SKM-1 (cell line): ENCODE measurements at regions not wholly inside any gene's neighbourhood (a gene's known extent, or its start where the extent isn't known, plus 50 kb on each side); places are given as distances from the start of the nearest gene placed in this dataset.

Experiments used
- DNase-seq: peaks from one replicate; lab custom pipeline; 2025; ENCODE audit not compliant: unreplicated experiment; lab: John Stamatoyannopoulos, UW

DNA sequence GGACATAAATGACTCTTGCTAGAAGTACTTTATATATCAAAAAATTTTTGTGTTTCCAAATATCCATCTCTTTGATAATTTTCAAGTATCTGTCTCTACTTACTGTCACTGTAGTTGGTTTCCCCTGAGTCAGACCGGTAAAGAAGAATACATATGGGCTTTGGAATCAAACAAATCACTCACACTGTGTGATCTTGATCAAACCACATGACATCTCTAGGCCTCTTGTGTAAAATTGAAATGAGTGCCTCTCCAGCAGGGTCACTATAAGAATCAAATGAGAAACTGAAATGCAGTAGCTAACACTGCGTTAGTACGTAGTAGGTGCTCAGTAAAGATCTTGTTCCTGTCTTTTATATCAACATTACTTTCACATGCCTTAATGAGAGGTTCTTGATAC is 314.6 kb upstream of the STT3B start:
- no peak for DNase-seq

DNA sequence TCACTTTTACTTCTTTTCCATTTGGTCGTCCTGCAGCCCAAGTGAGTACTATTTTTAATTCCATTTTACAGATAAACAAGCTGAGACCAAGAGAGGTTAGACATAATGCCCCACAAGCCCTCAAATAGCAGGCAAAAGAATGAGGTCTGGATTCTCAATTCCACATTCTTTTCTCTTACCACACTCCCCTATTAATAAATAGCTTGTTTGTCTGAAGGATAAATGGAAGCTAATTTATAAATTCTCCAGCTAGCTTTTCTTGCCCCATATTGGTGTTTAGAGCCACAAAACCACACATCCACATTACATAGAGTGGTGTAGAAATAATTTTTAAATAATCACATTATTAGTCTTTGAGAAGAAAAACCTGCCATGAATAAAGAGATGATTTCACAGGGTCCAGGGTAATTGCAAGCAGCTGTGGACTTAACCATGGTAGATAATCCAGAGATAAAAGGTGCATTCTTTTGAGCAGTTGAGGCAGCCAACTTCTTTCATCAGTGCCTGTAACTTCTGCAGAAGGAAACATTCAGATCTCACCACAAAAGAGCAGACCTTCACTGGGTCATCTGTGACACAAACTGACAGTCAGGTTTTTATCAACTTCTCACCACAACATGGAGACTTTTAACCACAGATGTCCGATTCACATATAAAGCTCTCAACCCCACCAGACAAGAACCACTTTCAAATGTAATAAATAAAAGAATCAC is 313.4 kb upstream of the STT3B start:
- peak; percentile 13 for DNase-seq

DNA sequence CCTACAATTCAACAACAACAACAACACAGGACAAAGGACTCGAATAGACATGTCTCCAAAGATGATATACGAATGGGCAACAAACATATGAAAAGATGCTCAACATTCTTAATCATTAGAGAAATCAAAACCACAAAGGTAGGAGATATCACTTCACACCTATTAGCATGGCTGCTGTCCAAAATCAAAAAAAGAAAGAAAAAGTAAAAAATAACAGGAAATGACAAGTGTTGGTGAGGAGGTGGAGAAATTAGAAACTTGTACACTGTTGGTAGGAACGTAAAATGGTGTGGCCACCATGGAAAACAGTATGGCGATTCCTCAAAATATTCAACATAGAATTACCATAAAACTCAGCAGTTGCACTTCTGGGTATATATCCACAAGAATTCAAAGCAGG is 312.3 kb upstream of the STT3B start:
- no peak for DNase-seq

DNA sequence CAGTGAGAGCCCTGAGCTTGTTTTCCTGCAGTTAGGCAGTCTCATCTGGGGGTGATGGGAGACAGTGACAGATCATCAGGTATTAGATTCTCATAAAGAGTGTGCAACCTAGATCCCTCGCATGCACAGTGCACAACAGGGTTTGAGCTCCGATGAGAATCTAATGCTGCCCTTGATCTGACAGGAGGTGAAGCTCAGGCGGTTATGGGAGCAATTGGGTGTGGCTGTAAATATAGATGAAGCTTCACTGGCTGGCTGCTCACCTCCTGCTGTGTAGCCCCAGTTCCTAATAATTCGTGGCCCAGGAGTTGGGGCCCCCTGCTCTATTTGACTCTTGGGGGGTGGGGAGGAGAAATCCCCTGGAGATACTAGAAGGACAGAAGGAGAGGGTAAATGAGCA is 309.4 kb upstream of the STT3B start:
- no peak for DNase-seq

DNA sequence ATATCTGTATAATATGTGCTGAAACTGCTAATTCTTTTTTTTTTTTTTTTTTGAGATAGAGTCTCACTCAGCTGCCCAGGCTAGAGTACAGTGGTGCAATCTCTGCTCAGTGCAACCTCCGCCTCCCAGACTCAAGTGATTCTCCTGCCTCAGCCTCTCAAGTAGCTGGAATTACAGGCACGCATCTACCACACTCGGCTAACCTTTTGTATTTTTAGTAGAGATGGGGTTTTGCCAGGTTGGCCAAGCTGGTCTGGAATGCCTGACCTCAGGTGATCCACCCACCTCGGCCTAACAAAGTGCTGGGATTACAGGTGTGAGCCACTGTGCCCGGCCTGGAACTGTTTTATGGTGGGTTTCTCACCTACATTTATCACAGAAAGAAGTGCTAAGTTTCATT is 307.8 kb upstream of the STT3B start:
- no peak for DNase-seq

DNA sequence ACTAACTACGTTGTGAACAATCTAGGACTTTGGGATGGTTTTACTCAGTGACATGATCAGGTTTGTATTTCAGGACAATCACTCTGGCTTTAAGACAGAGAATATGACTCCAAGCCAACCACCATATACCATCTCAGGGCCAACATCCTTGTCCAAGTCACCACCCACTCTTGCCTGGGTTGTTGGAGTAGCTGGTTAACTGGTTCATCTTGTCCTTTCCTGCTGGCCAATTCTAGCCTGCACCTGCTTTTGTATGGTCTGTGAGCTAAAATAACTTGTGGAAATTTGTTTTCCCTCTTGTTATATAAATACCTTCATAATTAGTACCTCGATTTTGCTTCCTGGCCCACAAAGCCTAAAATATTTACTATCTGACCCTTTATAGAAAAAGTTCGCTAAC is 306.8 kb upstream of the STT3B start:
- no peak for DNase-seq

DNA sequence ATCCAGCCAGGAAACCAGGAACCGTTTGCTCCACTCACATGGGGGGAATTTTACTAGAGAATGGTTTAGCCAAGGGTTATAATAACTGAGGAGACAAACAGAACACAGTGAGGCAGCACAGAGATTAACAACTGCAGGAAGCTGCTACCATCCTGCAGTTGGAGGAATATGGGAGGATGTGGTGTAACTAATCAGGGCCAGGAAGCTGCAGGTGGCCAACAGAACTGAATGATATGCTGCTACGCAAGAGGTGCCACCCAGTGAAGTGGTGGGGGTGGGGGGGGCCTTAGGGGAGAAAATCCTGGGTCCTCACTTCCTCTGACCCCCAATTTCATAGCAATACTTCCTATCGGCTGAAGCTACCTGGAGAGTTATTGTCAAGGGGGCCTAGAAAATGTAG is 306.4 kb upstream of the STT3B start:
- peak; percentile 12 for DNase-seq

DNA sequence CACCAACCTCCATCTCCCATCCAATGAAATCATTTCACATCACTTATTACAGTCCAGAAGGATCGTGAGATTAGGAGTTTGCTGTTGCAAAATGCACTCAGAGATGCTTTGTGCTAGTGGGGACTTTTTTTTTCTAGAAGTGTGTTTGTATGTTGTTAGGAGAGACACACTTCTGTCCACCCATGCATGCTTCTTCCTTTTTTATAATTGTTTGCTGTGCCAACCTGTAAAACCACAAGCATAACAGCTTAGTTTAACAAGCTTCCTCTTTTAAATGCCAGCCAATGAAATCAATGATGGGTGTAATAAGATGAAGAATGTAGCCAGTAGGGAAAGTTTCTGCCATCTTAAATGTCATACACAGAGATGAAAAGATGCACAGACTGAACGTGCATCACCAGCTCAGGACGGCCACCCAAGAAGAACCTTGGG is 305.6 kb upstream of the STT3B start:
- peak; percentile 74 for DNase-seq

DNA sequence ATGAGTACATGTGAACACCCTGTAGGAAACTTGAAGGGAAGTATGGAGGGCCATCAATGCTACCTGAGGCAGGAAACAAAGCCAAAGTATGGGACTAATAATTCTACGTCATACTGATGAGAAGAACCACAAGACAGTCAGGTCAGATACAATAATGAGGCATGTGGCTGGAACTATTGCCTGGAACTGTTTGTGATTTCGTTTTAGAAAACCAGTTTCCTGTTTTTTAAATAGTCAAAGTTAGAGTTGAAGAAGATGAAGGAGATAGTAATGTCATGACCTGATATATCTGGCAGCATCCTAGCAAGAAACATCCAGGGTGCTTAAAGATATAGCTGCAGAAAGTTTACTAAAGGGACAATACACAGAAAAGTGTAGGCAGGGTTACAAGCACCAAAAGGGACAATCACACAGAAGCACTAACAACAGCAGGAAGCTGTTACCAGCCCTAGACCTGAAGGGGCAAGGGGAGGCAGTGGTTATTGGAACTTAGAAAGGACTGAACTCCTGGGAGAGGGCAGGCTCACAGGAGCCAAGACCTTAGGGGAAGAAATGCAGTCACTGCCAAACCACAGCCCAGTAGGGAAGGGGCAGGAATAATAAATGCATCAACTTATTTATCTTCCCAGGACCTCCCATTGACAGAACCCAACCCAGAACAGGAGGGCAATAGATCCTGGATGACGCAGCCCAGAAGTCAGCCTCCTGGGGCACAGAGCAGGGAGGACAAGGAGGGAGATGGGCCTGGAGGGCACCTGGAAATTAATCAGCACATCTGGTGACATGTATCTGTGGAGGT is 302.1 kb upstream of the STT3B start:
- DNase-seq = no peak

DNA sequence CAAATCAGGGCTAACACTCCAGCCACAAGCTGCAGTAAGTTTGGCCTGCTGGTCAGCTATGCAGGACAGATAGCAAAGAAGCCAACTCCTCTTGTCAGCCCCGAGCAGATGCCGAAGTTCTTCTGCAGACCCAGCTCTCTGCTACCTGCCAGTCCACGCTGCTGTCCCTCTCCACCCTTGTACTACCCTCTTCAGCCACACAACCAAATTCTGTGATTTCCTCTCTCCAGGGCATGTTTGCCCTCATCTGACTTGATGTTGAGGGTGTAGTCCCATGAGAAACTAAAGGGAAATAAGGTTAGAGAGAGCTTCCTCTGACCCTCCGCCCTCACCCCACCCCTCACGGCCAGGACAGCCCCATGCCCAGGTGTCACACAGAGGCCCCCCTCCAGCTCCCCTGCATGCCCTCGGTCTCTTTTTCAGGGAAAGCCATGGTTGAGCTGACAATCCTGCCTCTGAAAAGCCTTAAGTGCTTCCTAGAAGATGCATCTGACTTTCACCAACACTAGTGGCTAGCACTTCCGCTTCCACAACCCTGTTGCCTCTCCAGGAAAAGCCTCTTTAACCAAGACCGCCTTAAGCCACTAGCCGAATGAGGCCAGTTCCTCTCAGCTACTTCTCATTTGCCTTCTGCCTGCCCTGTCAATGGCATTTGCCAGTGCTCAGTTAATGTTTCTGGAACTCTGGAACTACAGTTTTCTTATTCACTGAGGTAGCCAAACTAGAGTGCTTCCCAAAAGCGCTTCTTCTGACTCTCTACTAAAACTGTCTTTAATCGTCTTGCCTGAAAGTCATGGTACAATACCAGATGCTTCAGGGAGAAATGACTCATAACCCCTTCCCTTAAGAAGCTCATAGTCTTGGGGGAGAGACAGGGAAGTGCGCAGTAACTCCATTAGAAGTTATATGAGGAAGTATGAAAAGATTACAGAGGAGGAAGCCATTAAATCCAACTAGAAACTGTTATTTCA is 300.4 kb upstream of the STT3B start:
- peak; percentile 86 for DNase-seq

DNA sequence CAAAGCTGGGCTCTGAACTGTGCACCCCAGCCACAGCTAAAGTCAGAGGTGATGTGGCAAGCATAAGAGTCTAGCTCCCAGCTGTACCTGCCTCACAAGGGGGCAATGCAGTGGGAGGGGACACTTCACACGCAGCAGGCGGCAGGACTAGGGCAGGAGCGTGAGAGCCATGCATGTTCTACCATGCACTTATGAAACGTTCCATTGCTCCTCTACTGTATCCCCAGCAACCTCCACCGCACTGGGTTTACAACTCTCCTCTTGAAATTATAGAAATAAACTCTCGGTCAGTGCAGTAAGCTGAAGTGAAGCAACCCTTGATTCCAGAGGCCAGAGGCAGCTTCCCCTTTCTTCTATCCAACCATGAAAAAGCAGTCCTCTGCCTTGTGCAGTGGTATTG is 298.6 kb upstream of the STT3B start:
- peak; percentile 94 for DNase-seq

DNA sequence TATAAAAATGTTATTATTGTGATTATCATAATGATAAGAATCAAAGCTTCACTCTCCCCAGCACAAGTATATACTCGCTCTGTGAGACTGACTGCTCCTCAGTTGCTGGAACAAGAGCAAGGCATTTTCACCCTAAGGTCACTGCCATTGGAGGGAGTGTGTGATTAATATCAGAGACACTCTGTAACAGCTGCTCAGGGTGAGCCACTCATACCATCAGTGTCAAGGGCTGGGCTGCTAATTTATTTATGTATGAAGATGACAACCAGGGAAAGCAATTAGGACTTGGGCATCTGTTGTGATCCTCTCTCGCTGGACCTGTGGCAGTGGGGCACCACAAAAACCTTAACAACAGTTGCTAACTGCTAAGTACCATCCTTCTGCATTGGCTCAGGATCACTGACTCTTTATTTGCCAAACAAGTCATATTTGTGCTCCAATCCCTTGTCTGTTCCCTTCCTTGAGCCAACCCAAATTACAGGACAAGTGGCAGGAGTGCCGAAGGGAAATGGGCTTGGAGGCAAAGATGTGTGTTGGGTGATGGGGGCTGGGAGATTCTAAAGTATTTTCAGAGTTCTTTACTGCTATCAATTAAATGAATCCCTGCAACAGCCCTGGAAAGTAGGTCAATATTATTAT is 297.5 kb upstream of the STT3B start:
- DNase-seq = no peak

DNA sequence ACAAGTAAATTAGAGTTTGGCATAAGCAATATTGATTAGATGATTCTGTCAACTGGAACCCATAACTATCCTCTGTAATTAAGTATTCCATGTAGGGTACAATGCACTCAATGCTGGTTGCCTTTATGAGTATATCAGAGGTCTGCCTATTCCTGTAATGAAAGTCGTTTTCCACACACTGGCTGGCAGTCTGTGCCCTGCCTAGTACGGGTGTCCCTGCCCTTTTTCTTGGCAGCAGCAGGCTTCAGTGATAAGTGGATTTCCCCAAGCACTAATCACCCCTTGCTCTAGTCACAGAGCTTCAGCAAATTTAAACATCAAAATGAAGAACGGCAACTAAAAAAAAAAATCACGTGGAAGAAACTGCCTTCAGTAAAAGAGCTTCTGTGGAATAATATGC is 294.8 kb upstream of the STT3B start:
- DNase-seq = no peak

DNA sequence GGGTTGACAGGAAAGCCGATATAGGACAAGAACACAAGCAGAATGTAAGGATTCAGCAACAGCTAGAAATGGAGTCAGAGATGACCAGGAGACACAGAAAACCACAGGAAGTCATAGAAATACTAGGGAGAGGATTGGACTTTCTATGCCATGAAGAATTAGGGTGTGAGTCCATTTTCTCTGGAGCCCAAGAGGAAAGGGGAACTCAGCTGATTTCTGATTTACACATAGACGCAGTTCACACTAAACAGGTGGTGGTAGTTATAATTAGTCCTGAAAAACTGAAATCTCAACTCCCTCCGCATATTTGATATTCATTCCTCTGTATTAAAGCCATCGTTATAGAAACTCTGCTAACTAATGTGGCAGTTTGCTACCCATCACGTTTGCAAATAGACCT is 292.7 kb upstream of the STT3B start:
- DNase-seq = no peak

DNA sequence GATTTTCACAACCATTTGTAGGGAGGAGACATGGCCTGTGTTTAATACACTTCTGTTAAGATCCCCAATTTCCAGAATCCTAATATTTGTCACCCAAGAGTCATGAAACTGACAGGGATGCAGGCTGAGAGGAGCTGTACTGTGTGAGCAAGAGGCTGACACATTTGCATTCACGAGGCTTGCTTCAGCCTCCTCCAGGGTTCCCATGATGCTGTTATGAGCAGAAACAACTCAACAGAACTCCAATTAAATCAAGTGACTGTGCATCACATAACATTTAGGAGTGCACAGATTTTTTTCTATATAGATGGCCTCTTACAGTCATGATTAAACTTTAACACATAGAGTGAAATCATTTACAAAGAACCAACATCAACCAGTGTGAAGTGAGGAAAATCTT is 292.3 kb upstream of the STT3B start:
- no peak for DNase-seq

DNA sequence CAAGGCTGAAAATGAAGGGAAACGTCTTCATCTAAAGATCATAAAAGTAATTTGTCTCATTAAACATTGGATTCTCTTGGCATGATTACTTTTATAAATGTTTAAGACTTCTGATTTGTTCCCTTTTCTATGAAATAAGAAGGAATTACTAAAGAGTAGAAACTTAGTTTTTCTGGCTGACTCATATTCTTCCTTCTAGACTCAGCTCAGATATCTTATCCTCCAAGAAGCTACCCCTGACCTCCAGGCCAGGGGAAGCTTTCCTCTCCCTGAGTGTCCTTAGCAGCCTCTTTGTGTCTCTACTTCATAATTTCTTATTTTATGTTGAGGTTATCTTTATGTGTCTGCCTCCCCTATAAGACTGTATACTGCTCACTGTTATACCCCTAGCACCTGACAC is 291.9 kb upstream of the STT3B start:
- DNase-seq = no peak

DNA sequence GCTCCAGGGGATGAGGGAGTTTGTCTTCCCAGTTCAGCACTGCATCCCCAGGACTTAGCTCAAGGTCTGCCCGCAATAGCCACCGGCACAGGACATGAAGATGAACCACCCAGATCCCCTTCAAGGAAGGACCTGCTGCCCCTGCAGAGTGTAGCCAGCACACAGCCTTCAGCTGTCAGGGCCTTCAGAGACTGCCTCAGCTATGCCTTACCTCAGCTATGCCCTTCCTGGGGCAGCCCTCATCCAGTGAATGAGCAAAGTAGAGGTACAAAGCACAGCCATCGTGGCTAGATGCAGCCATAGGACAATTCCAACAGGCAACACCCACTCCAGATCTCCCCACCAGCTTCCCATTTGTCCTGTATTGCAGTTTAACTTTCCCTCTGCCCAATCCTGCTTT is 291.2 kb upstream of the STT3B start:
- no peak for DNase-seq

DNA sequence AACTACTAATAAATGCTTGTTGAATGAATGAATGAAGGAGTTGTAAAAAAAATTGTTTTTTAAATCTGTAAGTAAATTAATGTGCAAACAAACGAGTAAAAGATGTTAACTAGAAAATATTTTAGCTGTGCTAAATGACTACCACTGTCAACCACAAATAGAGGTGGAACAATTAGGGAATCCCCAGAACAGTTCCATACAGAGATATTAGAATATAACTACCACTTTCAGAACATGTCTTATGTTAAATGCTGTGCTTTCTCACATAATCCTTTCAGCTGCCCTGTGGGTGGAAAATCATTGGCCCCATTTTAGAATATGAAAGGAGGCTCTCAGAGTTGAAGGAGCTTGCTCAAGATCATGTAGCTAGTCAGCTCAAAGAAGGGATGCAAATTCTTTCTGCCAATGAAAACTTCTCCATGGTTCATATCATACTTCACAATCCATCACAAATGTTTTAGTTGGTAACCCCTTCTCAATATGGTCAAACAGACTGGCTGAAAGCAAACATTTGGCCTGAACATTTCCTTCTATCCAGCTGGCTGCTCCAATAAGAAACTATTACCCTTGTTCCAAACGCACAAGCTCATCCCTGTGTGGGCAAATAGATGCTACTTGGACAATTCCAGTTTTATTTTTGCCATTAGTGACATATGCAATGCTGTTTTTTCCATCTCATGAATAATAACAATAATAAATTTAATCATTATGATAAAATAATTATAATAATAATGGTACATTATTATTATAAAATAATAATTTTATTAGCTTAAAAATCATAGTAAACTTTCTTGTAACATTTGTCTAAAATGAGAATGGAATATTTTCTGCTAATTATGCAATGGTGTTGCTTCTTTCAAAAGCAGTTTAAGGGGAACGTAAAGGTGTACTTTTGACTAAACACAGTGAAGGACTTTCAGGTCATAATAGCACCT is 290.4 kb upstream of the STT3B start:
- DNase-seq = no peak

DNA sequence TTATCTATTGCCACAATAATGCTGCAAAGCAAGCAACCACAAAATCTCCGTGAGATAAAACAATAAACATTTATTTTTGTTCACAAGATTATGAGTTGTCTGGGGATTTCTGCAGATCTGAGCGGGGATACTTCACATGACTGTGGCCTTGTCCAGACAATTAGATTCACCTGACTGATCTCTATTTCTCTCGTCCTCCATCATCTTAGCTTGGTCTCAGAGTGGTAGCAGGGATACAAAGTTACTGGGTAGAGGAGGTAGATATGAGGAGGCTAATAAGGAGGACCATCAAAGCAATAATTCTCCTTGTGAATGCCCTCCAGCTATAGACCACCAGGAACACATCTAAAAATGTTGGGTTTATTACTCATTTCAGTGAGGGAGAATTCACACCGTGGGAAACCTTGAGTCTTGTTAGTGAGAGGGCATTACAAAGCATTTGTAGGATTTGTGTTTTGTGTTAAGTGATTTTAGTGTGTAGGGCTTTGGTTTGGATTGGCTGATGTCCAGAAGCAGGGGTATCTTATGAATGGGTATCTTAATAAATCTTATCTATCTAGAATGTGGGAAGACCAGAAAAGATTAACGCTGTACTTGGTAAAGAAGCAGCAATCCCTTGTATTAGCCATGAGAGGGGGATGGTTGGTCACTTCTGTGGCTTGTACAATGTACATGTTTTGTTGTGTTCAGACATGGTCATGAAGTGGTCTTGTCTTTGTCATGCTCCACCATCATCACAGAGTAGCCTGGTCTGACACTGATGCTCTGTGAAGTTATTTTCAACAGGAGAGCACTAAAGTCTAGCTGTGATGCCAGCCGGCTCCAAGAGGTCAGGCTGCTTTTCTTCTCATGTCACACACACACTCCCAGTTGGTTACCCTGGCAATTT is 287.6 kb upstream of the STT3B start:
- DNase-seq = no peak
